ENCODE measurements at regions not wholly inside any gene's neighbourhood (a gene's known extent, or its start where the extent isn't known, plus 50 kb on each side); places are given as distances from the start of the nearest gene placed in this dataset.
A peak's percentile ranks its signal among the peaks of the same experiment; 100 is the strongest.

GRCh38 chr3:165555785-165556184 is 281.4 kb downstream of the BCHE start:
- H3K27me3 ChIP-seq (replicated peaks; ENCODE audit: insufficient read depth, low read length): no peaks in the 10 kb centered on the region
- no peak overlapping the region for H3K4me3 ChIP-seq (ENCODE audit: low read length)
- no peaks in the 10 kb centered on the region for H3K79me2 ChIP-seq (ENCODE audit: low read length)
- no peak for DNase-seq
- no peak overlapping the region for H3K9ac ChIP-seq (ENCODE audit: low read length)
- no peaks in the 10 kb centered on the region for H3K9me3 ChIP-seq (replicated peaks; ENCODE audit: insufficient read depth, low read length)
- H3K4me2 ChIP-seq (ENCODE audit: low read depth, low read length): no peak overlapping the region
- H4K20me1 ChIP-seq (ENCODE audit: insufficient read depth, low read length): no peaks in the 10 kb centered on the region
- 0 out of 2 replicates have a peak, but pooled peaks cover under 1% of the 10 kb centered on the region for H3K4me1 ChIP-seq (ENCODE audit: low read length)
- H2AFZ ChIP-seq (ENCODE audit: low read length): no peak overlapping the region
- H3K36me3 ChIP-seq (replicated peaks; ENCODE audit: insufficient read depth, low read length): no peaks in the 10 kb centered on the region
- no peak overlapping the region for H3K27ac ChIP-seq (ENCODE audit: low read length)
- TF ChIP-seq EZH2phosphoT487 (IDR thresholded peaks at IDR 0.05; ENCODE audit: low read length) (no peak), EZH2 (optimal IDR thresholded peaks at IDR 0.05; ENCODE audit: low read depth, low read length) (no peak), CTCF (IDR thresholded peaks at IDR 0.05; ENCODE audit: low read length) (no peak)
- H3F3A ChIP-seq (ENCODE audit: insufficient read depth, low read length): no peaks in the 10 kb centered on the region
- no peaks in the 10 kb centered on the region for H3K9me2 ChIP-seq (replicated peaks; ENCODE audit: insufficient read depth, low read length)

- Histone ChIP-seq H3K4me1 (ENCODE audit: low read length) (peaks cover 10% of the 10 kb centered on the region; the same call in 1 of the 2 replicates), H4K20me1 (ENCODE audit: insufficient read depth, low read length) (no peaks in the 10 kb centered on the region), H3K36me3 (replicated peaks; ENCODE audit: insufficient read depth, low read length) (no peaks in the 10 kb centered on the region), H3K79me2 (ENCODE audit: low read length) (no peaks in the 10 kb centered on the region), H3K9me3 (replicated peaks; ENCODE audit: insufficient read depth, low read length) (no peaks in the 10 kb centered on the region), H3K4me2 (ENCODE audit: low read depth, low read length) (no peak overlapping the region), H3K9me2 (replicated peaks; ENCODE audit: insufficient read depth, low read length) (no peaks in the 10 kb centered on the region), H3K27me3 (replicated peaks; ENCODE audit: insufficient read depth, low read length) (no peaks in the 10 kb centered on the region), H2AFZ (ENCODE audit: low read length) (no peak overlapping the region), H3K9ac (ENCODE audit: low read length) (no peak overlapping the region), H3F3A (ENCODE audit: insufficient read depth, low read length) (peaks cover 3% of the 10 kb centered on the region; the same call in 1 of the 2 replicates), H3K27ac (ENCODE audit: low read length) (no peak overlapping the region), H3K4me3 (ENCODE audit: low read length) (no peak overlapping the region)
- TF ChIP-seq EZH2phosphoT487 (IDR thresholded peaks at IDR 0.05; ENCODE audit: low read length): no peak
- TF ChIP-seq EZH2 (optimal IDR thresholded peaks at IDR 0.05; ENCODE audit: low read depth, low read length): no peak
- TF ChIP-seq CTCF (IDR thresholded peaks at IDR 0.05; ENCODE audit: low read length): no peak
- no peak for DNase-seq
These were observed 283.9 kb downstream of the BCHE start for GRCh38 chr3:165553371-165553770.

GRCh38 chr3:165549665-165550064 is 287.6 kb downstream of the BCHE start:
- Histone ChIP-seq H3F3A (ENCODE audit: insufficient read depth, low read length) (peaks cover 3% of the 10 kb centered on the region; the same call in 1 of the 2 replicates), H3K27ac (ENCODE audit: low read length) (peak overlapping the region; percentile 47), H3K9me3 (replicated peaks; ENCODE audit: insufficient read depth, low read length) (no peaks in the 10 kb centered on the region), H3K4me1 (ENCODE audit: low read length) (peaks cover 10% of the 10 kb centered on the region; the same call in 1 of the 2 replicates), H4K20me1 (ENCODE audit: insufficient read depth, low read length) (no peaks in the 10 kb centered on the region), H3K9me2 (replicated peaks; ENCODE audit: insufficient read depth, low read length) (no peaks in the 10 kb centered on the region), H3K79me2 (ENCODE audit: low read length) (no peaks in the 10 kb centered on the region), H3K9ac (ENCODE audit: low read length) (no peak overlapping the region), H3K4me2 (ENCODE audit: low read depth, low read length) (peak overlapping the region; percentile 40), H3K36me3 (replicated peaks; ENCODE audit: insufficient read depth, low read length) (no peaks in the 10 kb centered on the region), H3K4me3 (ENCODE audit: low read length) (peak overlapping the region; percentile 15; the same call in 1 of the 2 replicates), H3K27me3 (replicated peaks; ENCODE audit: insufficient read depth, low read length) (no peaks in the 10 kb centered on the region), H2AFZ (ENCODE audit: low read length) (peak overlapping the region; percentile 36)
- peak; percentile 90 for DNase-seq
- TF ChIP-seq EZH2phosphoT487 (IDR thresholded peaks at IDR 0.05; ENCODE audit: low read length) (no peak), CTCF (IDR thresholded peaks at IDR 0.05; ENCODE audit: low read length) (no peak), EZH2 (optimal IDR thresholded peaks at IDR 0.05; ENCODE audit: low read depth, low read length) (no peak)

All from MM.1S (cell line).